ENCODE measurements at regions not wholly inside any gene's neighbourhood (a gene's known extent, or its start where the extent isn't known, plus 50 kb on each side); places are given as distances from the start of the nearest gene placed in this dataset.

- ChIA-PET POLR2A (no interaction called here), CTCF (no interaction called here)
- H3K4me1 ChIP-seq (ENCODE audit: control extremely low read depth in 1 of 4, control insufficient read depth in 4 of 4, insufficient read depth in 4 of 4, low read length in 3 of 4): no peaks in the 10 kb centered on the region
- H3K36me3 ChIP-seq (ENCODE audit: control insufficient read depth in 4 of 4, insufficient read depth in 4 of 4, low read length in 3 of 4): no peaks in the 10 kb centered on the region
- H3K27ac ChIP-seq (ENCODE audit: insufficient read depth in 1 of 2, low read depth in 1 of 2, low read length in 2 of 2, poor library complexity in 1 of 2, severe bottlenecking in 2 of 2): no peak overlapping the region
- no peak overlapping the region for H3K4me3 ChIP-seq (ENCODE audit: control insufficient read depth in 1 of 7, extremely low read depth in 1 of 7, insufficient read depth in 4 of 7, low read depth in 2 of 7, low read length in 6 of 7)
- no peaks in the 10 kb centered on the region for H3K27me3 ChIP-seq (replicated peaks in 2 of 5; ENCODE audit: control insufficient read depth in 4 of 5, insufficient read depth in 5 of 5, low read length in 4 of 5)
- no peaks in the 10 kb centered on the region for H3K9me3 ChIP-seq (ENCODE audit: control extremely low read depth in 1 of 5, control insufficient read depth in 4 of 5, insufficient read depth in 2 of 5, low read depth in 1 of 5, low read length in 4 of 5)
- no peak for DNase-seq
- 94% methylated on average over 2 of the region's 2 CpGs for WGBS (ENCODE audit: insufficient coverage)
Observed at GRCh38 chr7:51634538-51634937, 317.9 kb upstream of the COBL start.

- Histone ChIP-seq H3K9me3 (ENCODE audit: control extremely low read depth in 1 of 5, control insufficient read depth in 4 of 5, insufficient read depth in 2 of 5, low read depth in 1 of 5, low read length in 4 of 5) (no peaks in the 10 kb centered on the region), H3K27me3 (replicated peaks in 2 of 5; ENCODE audit: control insufficient read depth in 4 of 5, insufficient read depth in 5 of 5, low read length in 4 of 5) (no peaks in the 10 kb centered on the region), H3K36me3 (ENCODE audit: control insufficient read depth in 4 of 4, insufficient read depth in 4 of 4, low read length in 3 of 4) (no peaks in the 10 kb centered on the region), H3K4me1 (ENCODE audit: control extremely low read depth in 1 of 4, control insufficient read depth in 4 of 4, insufficient read depth in 4 of 4, low read length in 3 of 4) (no peaks in the 10 kb centered on the region), H3K4me3 (ENCODE audit: control insufficient read depth in 1 of 7, extremely low read depth in 1 of 7, insufficient read depth in 4 of 7, low read depth in 2 of 7, low read length in 6 of 7) (no peak overlapping the region), H3K27ac (ENCODE audit: insufficient read depth in 1 of 2, low read depth in 1 of 2, low read length in 2 of 2, poor library complexity in 1 of 2, severe bottlenecking in 2 of 2) (no peak overlapping the region)
- 100% methylated on average over 1 of the region's 2 CpGs for WGBS (ENCODE audit: insufficient coverage)
- ChIA-PET CTCF (no interaction called here), POLR2A (no interaction called here)
- no peak for DNase-seq
Observed at GRCh38 chr7:51634025-51634424, 317.4 kb upstream of the COBL start.

GRCh38 chr7:51633596-51633995, 317.0 kb upstream of the COBL start:
- H3K4me1 ChIP-seq (ENCODE audit: control extremely low read depth in 1 of 4, control insufficient read depth in 4 of 4, insufficient read depth in 4 of 4, low read length in 3 of 4): no peaks in the 10 kb centered on the region
- H3K36me3 ChIP-seq (ENCODE audit: control insufficient read depth in 4 of 4, insufficient read depth in 4 of 4, low read length in 3 of 4): no peaks in the 10 kb centered on the region
- no peak overlapping the region for H3K27ac ChIP-seq (ENCODE audit: insufficient read depth in 1 of 2, low read depth in 1 of 2, low read length in 2 of 2, poor library complexity in 1 of 2, severe bottlenecking in 2 of 2)
- no peaks in the 10 kb centered on the region for H3K27me3 ChIP-seq (replicated peaks in 2 of 5; ENCODE audit: control insufficient read depth in 4 of 5, insufficient read depth in 5 of 5, low read length in 4 of 5)
- no peaks in the 10 kb centered on the region for H3K9me3 ChIP-seq (ENCODE audit: control extremely low read depth in 1 of 5, control insufficient read depth in 4 of 5, insufficient read depth in 2 of 5, low read depth in 1 of 5, low read length in 4 of 5)
- 96% methylated on average over 4 of the region's 6 CpGs for WGBS (ENCODE audit: insufficient coverage)
- DNase-seq: no peak
- H3K4me3 ChIP-seq (ENCODE audit: control insufficient read depth in 1 of 7, extremely low read depth in 1 of 7, insufficient read depth in 4 of 7, low read depth in 2 of 7, low read length in 6 of 7): no peak overlapping the region
- CTCF ChIA-PET: no interaction called here
- POLR2A ChIA-PET: no interaction called here

- H3K27me3 ChIP-seq (replicated peaks in 2 of 5; ENCODE audit: control insufficient read depth in 4 of 5, insufficient read depth in 5 of 5, low read length in 4 of 5): no peaks in the 10 kb centered on the region
Observed at GRCh38 chr7:51633006-51633405, 316.4 kb upstream of the COBL start.

GRCh38 chr7:51630933-51631332, 314.3 kb upstream of the COBL start:
- WGBS (ENCODE audit: insufficient coverage): 99% methylated on average over 14 of the region's 16 CpGs
- no peak for DNase-seq
- Histone ChIP-seq H3K9me3 (ENCODE audit: control extremely low read depth in 1 of 5, control insufficient read depth in 4 of 5, insufficient read depth in 2 of 5, low read depth in 1 of 5, low read length in 4 of 5) (no peaks in the 10 kb centered on the region), H3K4me3 (ENCODE audit: control insufficient read depth in 1 of 7, extremely low read depth in 1 of 7, insufficient read depth in 4 of 7, low read depth in 2 of 7, low read length in 6 of 7) (no peak overlapping the region), H3K36me3 (ENCODE audit: control insufficient read depth in 4 of 4, insufficient read depth in 4 of 4, low read length in 3 of 4) (no peaks in the 10 kb centered on the region), H3K27me3 (replicated peaks in 2 of 5; ENCODE audit: control insufficient read depth in 4 of 5, insufficient read depth in 5 of 5, low read length in 4 of 5) (no peaks in the 10 kb centered on the region), H3K4me1 (ENCODE audit: control extremely low read depth in 1 of 4, control insufficient read depth in 4 of 4, insufficient read depth in 4 of 4, low read length in 3 of 4) (no peaks in the 10 kb centered on the region), H3K27ac (ENCODE audit: insufficient read depth in 1 of 2, low read depth in 1 of 2, low read length in 2 of 2, poor library complexity in 1 of 2, severe bottlenecking in 2 of 2) (no peak overlapping the region)
- ChIA-PET POLR2A (no interaction called here), CTCF (no interaction called here)

More at GRCh38 chr7:51633006-51633405, 316.4 kb upstream of the COBL start:
- 100% methylated on average over 1 of the region's 1 CpG for WGBS (ENCODE audit: insufficient coverage)
- no peak for DNase-seq
- Histone ChIP-seq H3K27ac (ENCODE audit: insufficient read depth in 1 of 2, low read depth in 1 of 2, low read length in 2 of 2, poor library complexity in 1 of 2, severe bottlenecking in 2 of 2) (no peak overlapping the region), H3K9me3 (ENCODE audit: control extremely low read depth in 1 of 5, control insufficient read depth in 4 of 5, insufficient read depth in 2 of 5, low read depth in 1 of 5, low read length in 4 of 5) (no peaks in the 10 kb centered on the region), H3K36me3 (ENCODE audit: control insufficient read depth in 4 of 4, insufficient read depth in 4 of 4, low read length in 3 of 4) (no peaks in the 10 kb centered on the region), H3K4me1 (ENCODE audit: control extremely low read depth in 1 of 4, control insufficient read depth in 4 of 4, insufficient read depth in 4 of 4, low read length in 3 of 4) (no peaks in the 10 kb centered on the region), H3K4me3 (ENCODE audit: control insufficient read depth in 1 of 7, extremely low read depth in 1 of 7, insufficient read depth in 4 of 7, low read depth in 2 of 7, low read length in 6 of 7) (no peak overlapping the region)
- ChIA-PET POLR2A (no interaction called here), CTCF (no interaction called here)

- no peaks in the 10 kb centered on the region for H3K9me3 ChIP-seq (ENCODE audit: control extremely low read depth in 1 of 5, control insufficient read depth in 4 of 5, insufficient read depth in 2 of 5, low read depth in 1 of 5, low read length in 4 of 5)
- H3K27ac ChIP-seq (ENCODE audit: insufficient read depth in 1 of 2, low read depth in 1 of 2, low read length in 2 of 2, poor library complexity in 1 of 2, severe bottlenecking in 2 of 2): no peak overlapping the region
- no peaks in the 10 kb centered on the region for H3K36me3 ChIP-seq (ENCODE audit: control insufficient read depth in 4 of 4, insufficient read depth in 4 of 4, low read length in 3 of 4)
- ChIA-PET CTCF (no interaction called here), POLR2A (no interaction called here)
- WGBS (ENCODE audit: insufficient coverage): 71% methylated on average over 4 of the region's 5 CpGs
- no peak for DNase-seq
- H3K4me1 ChIP-seq (ENCODE audit: control extremely low read depth in 1 of 4, control insufficient read depth in 4 of 4, insufficient read depth in 4 of 4, low read length in 3 of 4): no peaks in the 10 kb centered on the region
- H3K4me3 ChIP-seq (ENCODE audit: control insufficient read depth in 1 of 7, extremely low read depth in 1 of 7, insufficient read depth in 4 of 7, low read depth in 2 of 7, low read length in 6 of 7): no peak overlapping the region
- no peaks in the 10 kb centered on the region for H3K27me3 ChIP-seq (replicated peaks in 2 of 5; ENCODE audit: control insufficient read depth in 4 of 5, insufficient read depth in 5 of 5, low read length in 4 of 5)
Observed at GRCh38 chr7:51629206-51629605, 312.6 kb upstream of the COBL start.

GRCh38 chr7:51621956-51622355, 305.3 kb upstream of the COBL start:
- no CpG with 5 or more reads among the region's 2 CpGs for WGBS (ENCODE audit: insufficient coverage)
- CTCF ChIA-PET: no interaction called here
- H3K27ac ChIP-seq (ENCODE audit: insufficient read depth in 1 of 2, low read depth in 1 of 2, low read length in 2 of 2, poor library complexity in 1 of 2, severe bottlenecking in 2 of 2): no peak overlapping the region
- no peaks in the 10 kb centered on the region for H3K27me3 ChIP-seq (replicated peaks in 2 of 5; ENCODE audit: control insufficient read depth in 4 of 5, insufficient read depth in 5 of 5, low read length in 4 of 5)
- H3K4me1 ChIP-seq (ENCODE audit: control extremely low read depth in 1 of 4, control insufficient read depth in 4 of 4, insufficient read depth in 4 of 4, low read length in 3 of 4): no peaks in the 10 kb centered on the region
- no peak for DNase-seq
- no peaks in the 10 kb centered on the region for H3K9me3 ChIP-seq (ENCODE audit: control extremely low read depth in 1 of 5, control insufficient read depth in 4 of 5, insufficient read depth in 2 of 5, low read depth in 1 of 5, low read length in 4 of 5)
- POLR2A ChIA-PET: no interaction called here
- H3K4me3 ChIP-seq (ENCODE audit: control insufficient read depth in 1 of 7, extremely low read depth in 1 of 7, insufficient read depth in 4 of 7, low read depth in 2 of 7, low read length in 6 of 7): no peak overlapping the region
- no peaks in the 10 kb centered on the region for H3K36me3 ChIP-seq (ENCODE audit: control insufficient read depth in 4 of 4, insufficient read depth in 4 of 4, low read length in 3 of 4)

- Histone ChIP-seq H3K9me3 (ENCODE audit: control extremely low read depth in 1 of 5, control insufficient read depth in 4 of 5, insufficient read depth in 2 of 5, low read depth in 1 of 5, low read length in 4 of 5) (no peaks in the 10 kb centered on the region), H3K36me3 (ENCODE audit: control insufficient read depth in 4 of 4, insufficient read depth in 4 of 4, low read length in 3 of 4) (no peaks in the 10 kb centered on the region), H3K27me3 (replicated peaks in 2 of 5; ENCODE audit: control insufficient read depth in 4 of 5, insufficient read depth in 5 of 5, low read length in 4 of 5) (no peaks in the 10 kb centered on the region), H3K27ac (ENCODE audit: insufficient read depth in 1 of 2, low read depth in 1 of 2, low read length in 2 of 2, poor library complexity in 1 of 2, severe bottlenecking in 2 of 2) (no peak overlapping the region), H3K4me3 (ENCODE audit: control insufficient read depth in 1 of 7, extremely low read depth in 1 of 7, insufficient read depth in 4 of 7, low read depth in 2 of 7, low read length in 6 of 7) (no peak overlapping the region), H3K4me1 (ENCODE audit: control extremely low read depth in 1 of 4, control insufficient read depth in 4 of 4, insufficient read depth in 4 of 4, low read length in 3 of 4) (no peaks in the 10 kb centered on the region)
- no peak for DNase-seq
- ChIA-PET POLR2A (no interaction called here), CTCF (no interaction called here)
- no CpG with 5 or more reads among the region's 5 CpGs for WGBS (ENCODE audit: insufficient coverage)
Observed at GRCh38 chr7:51620706-51621105, 304.1 kb upstream of the COBL start.
